HPDE6-E6E7 (cell line): ENCODE measurements at regions not wholly inside any gene's neighbourhood (a gene's known extent, or its start where the extent isn't known, plus 50 kb on each side); places are given as distances from the start of the nearest gene placed in this dataset.

Experiments
- DNase-seq: peaks from one replicate; pipeline ENCODE4 v3.0.0; 2011; ENCODE audit warnings: missing footprints; ENCODE audit errors: extremely low spot score

GRCh38 chr17:55634702-55635101 is 88.0 kb downstream of the TMEM100 start:
- DNase-seq = no peak

- no peak for DNase-seq
Observed at GRCh38 chr17:55632893-55633292, 89.8 kb downstream of the TMEM100 start.

- no peak for DNase-seq
Observed at GRCh38 chr17:55632236-55632635, 90.4 kb downstream of the TMEM100 start.

GRCh38 chr17:55629995-55630394 is 92.7 kb downstream of the TMEM100 start:
- DNase-seq = no peak

- DNase-seq = no peak
Observed at GRCh38 chr17:55625521-55625920, 97.1 kb downstream of the TMEM100 start.

- no peak for DNase-seq
Observed at GRCh38 chr17:55624772-55625433, 97.8 kb downstream of the TMEM100 start.

- DNase-seq = no peak
Observed at GRCh38 chr17:55622547-55622946, 100.1 kb downstream of the TMEM100 start.

- DNase-seq = no peak
Observed at GRCh38 chr17:55620945-55621344, 101.7 kb downstream of the TMEM100 start.

GRCh38 chr17:55620023-55620422 is 102.6 kb downstream of the TMEM100 start:
- DNase-seq = no peak

- DNase-seq = no peak
Observed at GRCh38 chr17:55617441-55617840, 105.2 kb downstream of the TMEM100 start.

- DNase-seq = no peak
Observed at GRCh38 chr17:55614061-55614460, 102.8 kb upstream of the SMIM36 start.

- no peak for DNase-seq
Observed at GRCh38 chr17:55612691-55613141, 101.5 kb upstream of the SMIM36 start.

GRCh38 chr17:55607731-55608341 is 96.6 kb upstream of the SMIM36 start:
- no peak for DNase-seq

GRCh38 chr17:55606488-55606815 is 95.2 kb upstream of the SMIM36 start:
- DNase-seq = no peak

GRCh38 chr17:55605705-55606487 is 94.6 kb upstream of the SMIM36 start:
- DNase-seq = no peak

- DNase-seq = peak; percentile 26
Observed at GRCh38 chr17:55601874-55602364, 90.7 kb upstream of the SMIM36 start.

- DNase-seq = no peak
Observed at GRCh38 chr17:55598495-55598894, 87.2 kb upstream of the SMIM36 start.

- DNase-seq = no peak
Observed at GRCh38 chr17:55588446-55589242, 77.4 kb upstream of the SMIM36 start.

GRCh38 chr17:55587608-55588139 is 76.4 kb upstream of the SMIM36 start:
- no peak for DNase-seq

- no peak for DNase-seq
Observed at GRCh38 chr17:55585629-55586028, 74.4 kb upstream of the SMIM36 start.

GRCh38 chr17:55584861-55585260 is 73.6 kb upstream of the SMIM36 start:
- no peak for DNase-seq
